CD4-positive, alpha-beta T cell (primary cell): ENCODE measurements at regions not wholly inside any gene's neighbourhood (a gene's known extent, or its start where the extent isn't known, plus 50 kb on each side); places are given as distances from the start of the nearest gene placed in this dataset.

ENCODE experiments used
- ATAC-seq: fragments of 200-7000 bp; cut with Tn5 transposase; one replicate; pipeline ENCODE4 v1.10.0; 2022; ENCODE audit warnings: mild to moderate bottlenecking; ENCODE audit not compliant: poor library complexity
- CTCF ChIA-PET: fragments of 350-600 bp; sonication (Branson Sonifier 250); formaldehyde crosslinking; loops from one replicate; lab custom pipeline; 2021; ENCODE audit warnings: antibody characterized with exemption, inconsistent platforms; lab: Charles Lee
- POLR2A ChIA-PET: fragments of 350-600 bp; sonication (Branson Sonifier 250); formaldehyde crosslinking; loops from one replicate; lab custom pipeline; 2021; ENCODE audit warnings: antibody characterized with exemption, inconsistent platforms; lab: Charles Lee
- DNase-seq, 14 experiments: peaks; one replicate each; pipeline ENCODE4 v3.0.0-alpha.2; 2013 to 2020; ENCODE audit warnings: mixed read lengths in 2 of 14
- H3K27ac ChIP-seq, 2 donors: one replicate each; pipeline versions ENCODE4 v1.5.1 to v1.7.0; 2013; ENCODE audit warnings: low read length in 2 of 2, low read depth in 1 of 2, mild to moderate bottlenecking in 1 of 2
- H3K27me3 ChIP-seq, 2 experiments: 1 replicate in 1 of 2; 2 replicates in 1 of 2; pipeline versions ENCODE4 v1.6.1 to v1.7.0; 2013; ENCODE audit warnings: low read length in 2 of 2, control low read depth in 1 of 2, mild to moderate bottlenecking in 1 of 2, moderate library complexity in 1 of 2; ENCODE audit not compliant: insufficient read depth in 2 of 2, control insufficient read depth in 1 of 2
- H3K36me3 ChIP-seq: one replicate; pipeline ENCODE4 v1.6.1; 2013; ENCODE audit warnings: low read length, control low read depth; ENCODE audit not compliant: insufficient read depth
- H3K4me1 ChIP-seq: one replicate; pipeline ENCODE4 v1.6.1; 2013; ENCODE audit warnings: low read length, control low read depth; ENCODE audit not compliant: insufficient read depth
- H3K4me3 ChIP-seq: one replicate; pipeline ENCODE4 v1.5.1; 2013; ENCODE audit warnings: mild to moderate bottlenecking, low read length, moderate library complexity
- H3K9me3 ChIP-seq, 2 experiments: 1 replicate in 1 of 2; 2 replicates in 1 of 2; pipeline versions ENCODE4 v1.6.1 to v1.7.0; 2013; ENCODE audit warnings: low read length in 2 of 2, mild to moderate bottlenecking in 2 of 2, control low read depth in 1 of 2, moderate library complexity in 1 of 2; ENCODE audit not compliant: control insufficient read depth in 1 of 2, insufficient read depth in 1 of 2
- H3K27ac Mint-ChIP-seq: one replicate; pipeline ENCODE4 v1.8.0; 2020; ENCODE audit warnings: mixed read lengths
- H3K27me3 Mint-ChIP-seq: one replicate; pipeline ENCODE4 v1.8.0; 2021; ENCODE audit warnings: mixed read lengths
- H3K36me3 Mint-ChIP-seq: one replicate; pipeline ENCODE4 v1.8.0; 2021; ENCODE audit warnings: low read depth, mixed read lengths
- H3K4me1 Mint-ChIP-seq: one replicate; pipeline ENCODE4 v1.8.0; 2021; ENCODE audit warnings: low read depth, mixed read lengths
- H3K4me3 Mint-ChIP-seq: one replicate; pipeline ENCODE4 v1.8.0; 2020; ENCODE audit warnings: mild to moderate bottlenecking, mixed read lengths
- H3K9me3 Mint-ChIP-seq: one replicate; pipeline ENCODE4 v1.8.0; 2020; ENCODE audit warnings: mixed read lengths
- CTCF ChIP-seq: fragments of 200-600 bp; IDR thresholded peaks from one replicate; pipeline ENCODE4 v1.8.0; 2022; ENCODE audit warnings: antibody characterized with exemption, mild to moderate bottlenecking
- intact Hi-C, 2 experiments: fragments of 100-400 bp; cut with DNase I in 1 of 2; cut with micrococcal nuclease in 1 of 2; formaldehyde crosslinking; loops; one replicate each; pipeline versions ENCODE4 v1.15.1 to v1.9.0; 2023 to 2025; cut with DNase I, micrococcal nuclease

DNA sequence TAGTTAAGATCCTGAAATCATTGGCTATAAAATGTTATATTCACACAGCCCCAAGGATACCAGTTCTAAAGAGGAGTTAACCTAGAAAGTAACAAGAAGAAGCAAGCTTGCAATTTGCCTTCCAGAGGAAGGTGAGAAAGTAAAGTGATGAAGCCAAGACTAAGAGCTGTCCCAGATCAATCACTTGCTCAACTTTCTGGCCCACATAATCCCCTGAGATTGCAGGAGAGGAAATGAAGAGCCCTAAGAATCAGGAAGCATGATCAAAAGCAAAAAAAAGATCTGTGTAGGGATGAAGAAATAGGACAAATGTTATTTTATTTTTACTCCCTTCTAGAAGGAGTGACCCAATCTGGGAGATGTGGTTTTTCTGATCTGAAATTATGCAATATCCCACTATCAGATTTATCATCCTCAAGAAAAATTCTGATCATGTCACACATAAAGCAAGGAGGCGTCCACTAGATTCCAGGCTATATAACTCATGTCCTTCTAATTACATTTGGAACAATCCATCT is 180.3 kb upstream of the GUCY1A2 start:
- CTCF ChIA-PET: no interaction called here
- no peaks in the 10 kb centered on the region for H3K27me3 Mint-ChIP-seq
- H3K27ac ChIP-seq: no peak overlapping the region
- H3K9me3 ChIP-seq: peaks cover 5 to 6% of the 10 kb centered on the region in 2 experiments
- peaks cover 7% of the 10 kb centered on the region for H3K9me3 Mint-ChIP-seq
- no peak overlapping the region for H3K4me3 ChIP-seq
- intact Hi-C loops: no loop called here
- H3K4me3 Mint-ChIP-seq: no peak overlapping the region
- ATAC-seq (no peak), DNase-seq (no peak)
- TF ChIP-seq CTCF: no peak
- no peak overlapping the region for H3K27ac Mint-ChIP-seq
- POLR2A ChIA-PET: no interaction called here
- no peaks in the 10 kb centered on the region for H3K4me1 Mint-ChIP-seq
- H3K27me3 ChIP-seq: no peaks in the 10 kb centered on the region
- no peaks in the 10 kb centered on the region for H3K4me1 ChIP-seq
- H3K36me3 ChIP-seq: no peaks in the 10 kb centered on the region
- no peaks in the 10 kb centered on the region for H3K36me3 Mint-ChIP-seq

DNA sequence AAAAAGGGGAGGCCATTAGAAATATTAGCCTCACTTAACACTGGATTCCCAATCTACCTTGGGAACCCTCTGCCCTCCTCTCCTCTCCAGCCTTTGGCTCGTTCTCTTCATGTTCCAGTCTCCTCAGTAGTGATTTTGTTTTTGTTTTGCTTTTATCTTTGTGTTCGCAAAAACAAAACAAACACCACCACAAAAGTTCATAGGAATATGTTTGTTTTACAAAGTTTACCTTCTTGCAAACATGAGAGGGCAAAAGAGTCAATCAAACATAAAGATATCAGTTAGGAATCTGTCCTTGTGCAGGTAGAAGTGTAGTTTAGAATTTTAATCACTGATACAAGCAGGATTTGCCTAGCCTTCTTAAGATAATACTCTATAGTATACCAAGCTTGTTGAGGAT is 179.7 kb upstream of the GUCY1A2 start:
- no peak overlapping the region for H3K4me3 ChIP-seq
- no peaks in the 10 kb centered on the region for H3K36me3 Mint-ChIP-seq
- no peak for ATAC-seq
- no peak overlapping the region for H3K4me3 Mint-ChIP-seq
- no peaks in the 10 kb centered on the region for H3K36me3 ChIP-seq
- ChIA-PET CTCF (no interaction called here), POLR2A (no interaction called here)
- H3K27ac ChIP-seq: no peak overlapping the region
- H3K4me1 ChIP-seq: no peaks in the 10 kb centered on the region
- H3K27ac Mint-ChIP-seq: no peak overlapping the region
- H3K27me3 Mint-ChIP-seq: no peaks in the 10 kb centered on the region
- H3K4me1 Mint-ChIP-seq: no peaks in the 10 kb centered on the region
- no peak for DNase-seq
- intact Hi-C loops: no loop called here
- no peaks in the 10 kb centered on the region for H3K27me3 ChIP-seq
- H3K9me3 Mint-ChIP-seq: peaks cover 7% of the 10 kb centered on the region
- no peak for TF ChIP-seq CTCF
- H3K9me3 ChIP-seq: peaks cover 6 to 12% of the 10 kb centered on the region in 2 experiments

GRCh38 chr11:107196732-107197131 is 178.5 kb upstream of the GUCY1A2 start:
- no peaks in the 10 kb centered on the region for H3K36me3 ChIP-seq
- H3K27ac ChIP-seq: no peak overlapping the region
- H3K27me3 ChIP-seq: no peaks in the 10 kb centered on the region
- no peaks in the 10 kb centered on the region for H3K36me3 Mint-ChIP-seq
- H3K4me3 ChIP-seq: no peak overlapping the region
- intact Hi-C loops: no loop called here
- peaks cover 11% of the 10 kb centered on the region for H3K9me3 Mint-ChIP-seq
- H3K27ac Mint-ChIP-seq: no peak overlapping the region
- CTCF ChIA-PET: no interaction called here
- no peak for TF ChIP-seq CTCF
- H3K9me3 ChIP-seq: peaks cover 8 to 17% of the 10 kb centered on the region in 2 experiments
- no peaks in the 10 kb centered on the region for H3K4me1 Mint-ChIP-seq
- ATAC-seq (no peak), DNase-seq (no peak)
- no peak overlapping the region for H3K4me3 Mint-ChIP-seq
- H3K27me3 Mint-ChIP-seq: no peaks in the 10 kb centered on the region
- POLR2A ChIA-PET: no interaction called here
- H3K4me1 ChIP-seq: no peaks in the 10 kb centered on the region
